ENCODE measurements at regions not wholly inside any gene's neighbourhood (a gene's known extent, or its start where the extent isn't known, plus 50 kb on each side); places are given as distances from the start of the nearest gene placed in this dataset.

DNA sequence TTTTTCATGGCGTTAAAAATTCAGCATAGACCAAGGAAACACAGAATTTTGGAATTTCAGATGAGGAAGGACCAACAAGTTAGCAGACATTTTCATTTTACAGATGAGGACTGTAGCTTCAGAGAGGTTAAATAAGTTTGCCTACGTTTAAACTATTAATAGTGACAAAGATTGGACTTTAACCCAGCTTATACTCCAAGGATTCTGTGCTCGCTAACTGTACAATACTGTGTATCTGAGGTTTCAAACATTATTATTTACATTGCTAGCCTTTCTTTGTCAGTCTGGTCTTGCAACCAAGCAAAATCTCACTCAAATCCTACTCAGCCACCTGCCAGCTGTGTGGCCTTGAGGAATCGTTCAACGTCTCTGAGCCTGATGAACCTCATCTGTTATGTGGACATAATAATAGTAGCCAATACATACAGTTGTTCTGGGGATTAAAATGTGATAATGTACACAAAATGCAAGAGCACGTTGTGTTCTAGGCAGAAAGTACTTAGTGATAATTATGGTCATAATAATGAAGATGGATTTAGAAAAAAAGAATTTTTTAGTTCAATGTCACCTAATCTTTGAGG is 462.4 kb upstream of the TRIB2 start:
- TF ChIP-seq CTCF (IDR thresholded peaks at IDR 0.05) (no peak), POLR2AphosphoS5 (IDR thresholded peaks at IDR 0.05) (no peak)
